GM18498 (cell line): ENCODE measurements at regions not wholly inside any gene's neighbourhood (a gene's known extent, or its start where the extent isn't known, plus 50 kb on each side); places are given as distances from the start of the nearest gene placed in this dataset.

Source experiments
- ATAC-seq: cut with Tn5 transposase; IDR thresholded peaks from one replicate; pipeline ENCODE4 v1.9.1; 2021; ENCODE audit warnings: mild to moderate bottlenecking, moderate library complexity; ENCODE audit not compliant: unreplicated experiment

- no peak for ATAC-seq
Observed at GRCh38 chr1:30277415-30277814, 446.0 kb downstream of the MATN1 start.

- no peak for ATAC-seq
Observed at GRCh38 chr1:30275926-30276764, 447.2 kb downstream of the MATN1 start.

- ATAC-seq: no peak
Observed at GRCh38 chr1:30274976-30275621, 448.3 kb downstream of the MATN1 start.

GRCh38 chr1:30274173-30274970, 449.0 kb downstream of the MATN1 start:
- ATAC-seq: no peak

- no peak for ATAC-seq
Observed at GRCh38 chr1:30273456-30273855, 449.9 kb downstream of the MATN1 start.

GRCh38 chr1:30273021-30273325, 450.4 kb downstream of the MATN1 start:
- ATAC-seq: no peak

- ATAC-seq: no peak
Observed at GRCh38 chr1:30272277-30273020, 450.9 kb downstream of the MATN1 start.

GRCh38 chr1:30271401-30272276, 451.7 kb downstream of the MATN1 start:
- ATAC-seq: no peak

GRCh38 chr1:30270461-30270860, 452.9 kb downstream of the MATN1 start:
- no peak for ATAC-seq

- ATAC-seq: no peak
Observed at GRCh38 chr1:30268923-30269666, 454.3 kb downstream of the MATN1 start.

- no peak for ATAC-seq
Observed at GRCh38 chr1:30267856-30268255, 455.5 kb downstream of the MATN1 start.

- ATAC-seq: no peak
Observed at GRCh38 chr1:30267046-30267445, 456.3 kb downstream of the MATN1 start.

- ATAC-seq: no peak
Observed at GRCh38 chr1:30265127-30266070, 458.0 kb downstream of the MATN1 start.

GRCh38 chr1:30264672-30265025, 458.7 kb downstream of the MATN1 start:
- no peak for ATAC-seq

- ATAC-seq: no peak
Observed at GRCh38 chr1:30263888-30264671, 459.3 kb downstream of the MATN1 start.

- ATAC-seq: no peak
Observed at GRCh38 chr1:30263405-30263804, 460.0 kb downstream of the MATN1 start.

- no peak for ATAC-seq
Observed at GRCh38 chr1:30262158-30262557, 461.2 kb downstream of the MATN1 start.

GRCh38 chr1:30260318-30260717, 463.1 kb downstream of the MATN1 start:
- ATAC-seq: no peak
